HepG2 (cell line): ENCODE measurements at regions not wholly inside any gene's neighbourhood (a gene's known extent, or its start where the extent isn't known, plus 50 kb on each side); places are given as distances from the start of the nearest gene placed in this dataset.

Experiments
- MYC ChIP-seq: sonication (generic); formaldehyde crosslinking; IDR thresholded peaks from 2 replicates; pipeline ENCODE4 v1.9.0; 2021; ENCODE audit warnings: missing genetic modification reagents, borderline replicate concordance
- POLR2A ChIP-seq, 2 experiments: IDR thresholded peaks; 2 replicates each; pipeline ENCODE4 v1.6.1; 2011; ENCODE audit warnings: low read depth in 2 of 2, low read length in 2 of 2, mild to moderate bottlenecking in 1 of 2, moderate library complexity in 1 of 2; ENCODE audit not compliant: insufficient read depth in 1 of 2
- SRF ChIP-seq: IDR thresholded peaks from 2 replicates; pipeline ENCODE4 v1.6.1; 2011; ENCODE audit warnings: mild to moderate bottlenecking, low read depth, low read length, moderate library complexity
- TIGD3 ChIP-seq: sonication (generic); formaldehyde crosslinking; IDR thresholded peaks from 2 replicates; pipeline ENCODE4 v1.5.1; 2020; ENCODE audit warnings: mild to moderate bottlenecking, missing genetic modification reagents, borderline replicate concordance
- ZNF124 ChIP-seq: sonication (generic); formaldehyde crosslinking; IDR thresholded peaks from 2 replicates; pipeline ENCODE4 v1.4.0; 2020; ENCODE audit warnings: missing genetic modification reagents
- ZNF841 ChIP-seq: sonication (generic); formaldehyde crosslinking; IDR thresholded peaks from 2 replicates; pipeline ENCODE4 v1.8.1; 2023; ENCODE audit warnings: missing genetic modification reagents, borderline replicate concordance
- TF ChIP-seq, protein P1 (sequence below): sonication (generic); formaldehyde crosslinking; IDR thresholded peaks from 2 replicates; pipeline ENCODE4 v1.5.0; 2020; ENCODE audit warnings: mild to moderate bottlenecking, missing genetic modification reagents, moderate library complexity

DNA sequence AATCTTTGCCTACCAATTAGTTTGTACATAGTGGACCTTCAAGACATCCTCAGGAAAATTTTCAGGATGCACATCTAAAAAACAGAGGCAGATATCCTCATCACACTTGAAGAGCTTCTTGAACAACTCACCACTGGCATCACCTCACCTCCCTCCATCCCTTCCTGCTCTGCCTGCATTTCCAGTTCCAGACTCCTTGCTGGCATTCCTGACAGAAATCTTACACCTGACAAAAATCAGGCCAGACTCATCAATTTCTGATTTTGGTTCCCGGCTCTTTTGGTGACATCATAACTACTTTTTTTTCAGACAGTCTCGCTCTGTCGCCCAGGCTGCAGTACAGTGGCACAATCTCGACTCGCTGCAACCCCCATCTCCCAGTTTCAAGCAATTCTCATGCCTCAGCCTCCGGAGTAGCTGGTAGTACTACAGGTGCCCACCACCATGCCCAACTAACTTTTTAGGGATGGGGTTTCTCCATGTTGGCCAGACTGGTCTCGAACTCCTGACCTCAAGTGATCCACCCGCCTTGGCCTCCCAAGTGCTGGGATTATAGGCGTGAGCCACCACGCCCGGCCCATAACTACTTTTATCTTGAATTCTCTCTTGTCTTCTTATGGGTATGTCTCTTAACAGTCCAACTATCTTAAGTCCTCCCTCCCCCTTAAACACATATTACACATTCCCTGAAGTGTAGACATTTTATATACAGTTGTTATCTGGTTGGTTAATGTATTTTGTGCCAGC, 216.6 kb upstream of the IL12A start:
- no peak for TF ChIP-seq POLR2A (IDR thresholded peaks at IDR 0.05; ENCODE audit: insufficient read depth in 1 of 2, low read depth in 2 of 2, low read length in 2 of 2)
- TF ChIP-seq, protein P1, sequence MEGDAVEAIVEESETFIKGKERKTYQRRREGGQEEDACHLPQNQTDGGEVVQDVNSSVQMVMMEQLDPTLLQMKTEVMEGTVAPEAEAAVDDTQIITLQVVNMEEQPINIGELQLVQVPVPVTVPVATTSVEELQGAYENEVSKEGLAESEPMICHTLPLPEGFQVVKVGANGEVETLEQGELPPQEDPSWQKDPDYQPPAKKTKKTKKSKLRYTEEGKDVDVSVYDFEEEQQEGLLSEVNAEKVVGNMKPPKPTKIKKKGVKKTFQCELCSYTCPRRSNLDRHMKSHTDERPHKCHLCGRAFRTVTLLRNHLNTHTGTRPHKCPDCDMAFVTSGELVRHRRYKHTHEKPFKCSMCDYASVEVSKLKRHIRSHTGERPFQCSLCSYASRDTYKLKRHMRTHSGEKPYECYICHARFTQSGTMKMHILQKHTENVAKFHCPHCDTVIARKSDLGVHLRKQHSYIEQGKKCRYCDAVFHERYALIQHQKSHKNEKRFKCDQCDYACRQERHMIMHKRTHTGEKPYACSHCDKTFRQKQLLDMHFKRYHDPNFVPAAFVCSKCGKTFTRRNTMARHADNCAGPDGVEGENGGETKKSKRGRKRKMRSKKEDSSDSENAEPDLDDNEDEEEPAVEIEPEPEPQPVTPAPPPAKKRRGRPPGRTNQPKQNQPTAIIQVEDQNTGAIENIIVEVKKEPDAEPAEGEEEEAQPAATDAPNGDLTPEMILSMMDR (CRISPR knock-in tag) = no peak
- TF ChIP-seq TIGD3 (CRISPR knock-in tag) = no peak
- no peak for TF ChIP-seq MYC (CRISPR knock-in tag)
- TF ChIP-seq ZNF124 (CRISPR knock-in tag) = no peak
- TF ChIP-seq ZNF841 (CRISPR knock-in tag) = no peak
- TF ChIP-seq SRF = no peak
